Fibroblast of skin of abdomen (primary cell): ENCODE measurements at regions not wholly inside any gene's neighbourhood (a gene's known extent, or its start where the extent isn't known, plus 50 kb on each side); places are given as distances from the start of the nearest gene placed in this dataset.
A peak's percentile ranks its signal among the peaks of the same experiment; 100 is the strongest.
"Not testable (repeated sequence)": the region's sequence is repeated elsewhere in the genome, so short reads cannot be mapped to it uniquely, and the experiment has no call there.

Experiments
- DNase-seq: peaks from one replicate; pipeline ENCODE4 v3.0.0-alpha.2; 2013

DNA sequence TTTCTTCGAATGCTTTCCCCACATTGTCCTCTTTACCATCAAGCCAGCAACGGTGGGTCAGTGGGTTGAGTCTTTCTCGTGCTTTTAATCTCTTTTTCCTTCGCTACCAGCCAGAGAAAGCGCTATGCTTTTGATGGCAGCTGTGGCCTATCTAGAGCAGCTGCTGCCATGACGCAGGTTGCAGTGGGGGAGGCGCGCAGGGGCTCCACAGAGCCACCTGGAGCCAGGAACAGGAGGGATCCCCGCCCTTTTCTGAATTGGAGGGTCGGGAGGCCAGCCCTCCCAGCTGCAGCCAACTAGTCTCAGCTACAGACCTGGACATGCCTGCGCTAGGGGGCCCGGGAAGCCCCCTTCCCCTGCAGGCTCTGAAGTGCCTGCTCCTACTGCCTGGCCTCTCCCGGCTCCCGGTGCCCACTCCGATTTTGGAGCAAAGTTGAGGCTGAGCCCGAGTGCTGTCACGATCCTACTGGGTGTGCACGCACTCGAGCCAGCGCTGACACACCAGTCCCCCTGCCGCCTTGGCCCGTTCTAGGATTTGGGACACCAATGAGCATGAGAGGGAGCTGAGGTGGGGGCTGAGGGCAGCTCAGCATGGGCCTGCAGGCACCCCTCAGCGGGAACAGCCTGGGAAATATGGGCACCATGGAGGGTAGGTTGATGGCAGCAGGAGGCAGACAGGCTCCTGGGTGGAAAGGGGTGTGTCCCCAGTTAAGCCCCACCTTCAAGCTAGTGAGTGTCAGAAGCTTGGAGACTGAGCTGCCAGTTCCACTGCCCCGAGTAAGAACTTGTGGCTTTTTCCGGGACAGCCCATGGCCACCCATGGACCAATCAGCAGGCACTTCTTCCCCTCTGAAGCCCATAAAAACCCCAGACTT is 784.2 kb downstream of the SLC6A15 start:
- DNase-seq: no peak

GRCh38 chr12:84124211-84124610 is 788.4 kb downstream of the SLC6A15 start:
- DNase-seq: peak; percentile 9

DNA sequence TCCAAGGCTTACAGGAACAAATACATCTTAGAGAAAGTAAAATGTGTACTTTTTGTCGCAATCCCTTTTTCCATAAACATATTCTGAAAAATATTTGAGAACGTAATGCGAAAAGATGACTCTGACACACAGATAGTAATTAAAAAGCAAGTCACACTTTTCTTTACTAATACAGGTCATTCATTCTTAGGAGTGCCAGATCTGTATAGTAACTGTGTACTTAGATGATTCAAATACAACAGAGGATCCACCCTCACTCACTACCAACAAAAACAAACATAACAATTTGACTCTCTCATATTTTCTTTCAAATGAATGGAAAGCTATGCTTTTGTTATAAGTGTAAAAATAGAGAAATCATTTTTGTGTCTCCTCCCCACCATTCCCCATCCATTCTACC is 795.4 kb downstream of the SLC6A15 start:
- DNase-seq: no peak

DNA sequence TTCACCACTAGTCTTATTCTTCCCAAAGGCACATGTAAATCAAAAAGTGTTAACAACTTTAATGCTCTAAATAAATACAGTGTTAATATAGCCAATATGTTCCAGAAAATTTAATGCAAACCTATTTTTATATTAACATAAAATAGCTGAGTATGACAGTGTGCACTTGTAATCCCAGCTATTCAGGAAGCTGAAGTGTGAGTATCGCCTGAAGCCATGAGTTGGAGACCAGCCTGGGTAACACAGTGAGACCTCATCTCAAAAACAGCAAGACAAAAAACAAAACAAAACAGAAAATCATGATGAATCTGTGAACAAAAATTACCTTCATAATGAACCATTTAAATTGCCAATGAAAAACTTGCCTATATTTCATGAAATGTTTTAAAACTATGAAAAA is 798.9 kb downstream of the SLC6A15 start:
- peak; percentile 16 for DNase-seq

GRCh38 chr12:84103886-84104285 is 808.7 kb downstream of the SLC6A15 start:
- DNase-seq: not testable (repeated sequence)

- DNase-seq: not testable (repeated sequence)
Observed at GRCh38 chr12:84101963-84102362, 810.6 kb downstream of the SLC6A15 start.

GRCh38 chr12:84099591-84099990 is 813.0 kb downstream of the SLC6A15 start:
- peak; percentile 24 for DNase-seq

DNA sequence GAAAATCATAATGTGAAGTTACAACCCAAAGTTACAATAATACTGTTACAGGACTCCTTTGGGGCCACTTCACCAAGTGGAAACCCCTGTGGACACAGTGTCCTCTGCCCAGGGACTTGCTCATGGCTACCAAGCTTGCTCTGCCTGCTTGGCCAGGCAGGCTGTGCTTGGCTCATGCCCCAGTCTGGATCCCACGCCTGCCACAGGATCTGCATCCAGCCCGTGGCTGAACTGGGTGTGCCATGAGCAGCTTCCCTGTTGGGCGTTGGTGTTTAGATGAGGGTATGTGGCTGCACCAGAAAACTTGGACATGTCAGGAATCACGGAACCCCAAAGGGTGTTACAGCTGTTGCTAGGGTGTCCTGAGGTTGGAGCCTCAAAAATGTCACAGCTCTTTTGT is 820.9 kb downstream of the SLC6A15 start:
- DNase-seq: no peak

- no peak for DNase-seq
Observed at GRCh38 chr12:84089356-84089755, 823.2 kb downstream of the SLC6A15 start.

DNA sequence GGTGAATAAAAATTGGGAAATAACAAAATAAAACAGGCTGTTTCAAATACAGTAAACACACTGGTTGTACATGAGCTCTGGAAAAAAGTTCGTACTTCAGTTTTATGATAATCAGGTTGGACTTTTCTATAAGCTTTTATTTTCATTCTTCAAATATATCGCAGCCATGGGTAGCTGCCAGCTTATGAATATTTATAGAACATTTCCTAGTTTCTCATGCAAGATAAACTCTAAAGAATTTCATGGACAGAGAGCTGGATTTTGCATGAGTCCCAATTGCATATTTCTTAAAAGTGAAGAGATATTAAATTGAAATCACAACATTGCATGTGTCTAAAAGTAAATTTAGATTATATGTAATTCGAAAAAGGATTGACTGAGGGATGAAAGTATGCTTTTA is 827.6 kb downstream of the SLC6A15 start:
- DNase-seq: no peak

- DNase-seq: peak; percentile 51
Observed at GRCh38 chr12:84079626-84080025, 833.0 kb downstream of the SLC6A15 start.

DNA sequence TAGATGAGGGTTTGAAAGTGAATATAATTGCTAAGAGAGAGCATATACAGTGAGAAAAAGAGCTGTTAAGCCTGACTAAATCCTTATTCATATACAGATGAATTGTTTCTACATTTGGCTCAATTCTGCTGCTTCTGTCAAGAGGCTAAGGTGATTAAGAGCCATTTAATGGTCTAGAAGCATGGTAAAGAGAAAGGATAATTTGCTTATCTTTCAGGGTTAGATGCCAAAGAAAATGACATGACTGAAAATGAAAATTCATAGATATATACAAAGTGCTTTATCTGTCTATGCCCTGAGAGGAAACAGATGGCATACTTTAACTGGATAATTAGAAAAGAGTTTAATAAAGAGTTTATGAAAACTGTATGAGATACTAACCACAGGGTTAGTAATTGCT is 834.9 kb downstream of the SLC6A15 start:
- peak; percentile 37 for DNase-seq

DNA sequence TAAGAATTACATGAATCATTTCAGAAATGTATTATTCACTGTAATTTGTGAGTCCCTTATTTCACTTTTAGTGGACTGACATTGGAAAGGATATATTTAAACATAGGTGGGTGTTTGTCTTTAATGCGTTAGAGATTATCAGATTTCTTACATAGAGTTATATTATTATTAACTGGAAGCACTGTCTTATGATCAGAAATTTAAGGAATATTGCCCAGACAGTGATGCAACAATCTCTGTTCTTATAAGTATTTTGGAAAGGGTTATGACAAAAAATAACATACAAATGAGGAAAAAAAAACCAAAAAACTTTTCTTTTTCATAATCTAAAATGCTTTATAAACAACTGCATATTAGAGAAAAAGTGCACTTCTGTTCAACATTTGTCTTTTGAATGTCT is 836.6 kb downstream of the SLC6A15 start:
- DNase-seq: no peak

DNA sequence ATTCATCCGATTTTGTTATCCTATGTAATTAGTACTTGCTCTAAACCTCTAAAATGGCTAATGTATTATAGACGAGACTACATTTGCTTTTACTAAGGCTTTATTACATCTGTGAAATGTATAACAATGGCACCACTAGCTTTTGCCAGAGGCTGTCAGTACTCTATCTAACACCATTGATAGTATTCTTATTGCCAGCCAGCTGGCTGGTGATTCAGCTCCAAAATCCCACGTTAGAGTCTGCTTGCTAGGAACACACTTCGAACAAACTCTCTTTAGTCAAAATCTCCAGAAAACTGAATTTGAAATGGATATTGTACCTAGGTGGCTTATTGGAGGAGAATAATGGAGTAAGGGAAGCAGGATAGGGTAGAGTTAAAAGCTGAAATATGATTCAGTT is 839.2 kb downstream of the SLC6A15 start:
- no peak for DNase-seq

- no peak for DNase-seq
Observed at GRCh38 chr12:84072961-84073360, 839.6 kb downstream of the SLC6A15 start.

- peak; percentile 99 for DNase-seq
Observed at GRCh38 chr12:84070292-84070691, 842.3 kb downstream of the SLC6A15 start.

GRCh38 chr12:84069699-84070098 is 842.9 kb downstream of the SLC6A15 start:
- DNase-seq: peak; percentile 93

GRCh38 chr12:84069198-84069597 is 843.4 kb downstream of the SLC6A15 start:
- no peak for DNase-seq

GRCh38 chr12:84058136-84058535 is 854.5 kb downstream of the SLC6A15 start:
- no peak for DNase-seq

DNA sequence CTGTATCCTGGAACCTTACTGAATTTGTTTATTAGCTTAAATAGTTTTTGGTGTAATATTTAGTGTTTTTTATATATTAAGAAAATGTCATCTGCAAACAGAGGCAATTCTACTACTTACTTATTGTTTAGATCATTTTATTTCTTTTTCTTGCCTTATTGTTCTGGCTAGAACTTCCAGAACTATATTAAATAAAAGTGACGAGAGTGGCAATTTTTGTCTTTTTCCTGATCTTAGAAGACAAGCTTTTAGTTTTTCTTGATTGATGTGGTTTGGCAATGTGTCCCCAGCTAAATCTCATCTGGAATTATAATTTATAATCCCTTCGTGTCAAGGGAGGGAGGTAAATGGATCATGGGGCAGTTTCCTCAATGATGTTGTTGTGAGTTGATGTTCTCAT is 857.8 kb downstream of the SLC6A15 start:
- DNase-seq: no peak

DNA sequence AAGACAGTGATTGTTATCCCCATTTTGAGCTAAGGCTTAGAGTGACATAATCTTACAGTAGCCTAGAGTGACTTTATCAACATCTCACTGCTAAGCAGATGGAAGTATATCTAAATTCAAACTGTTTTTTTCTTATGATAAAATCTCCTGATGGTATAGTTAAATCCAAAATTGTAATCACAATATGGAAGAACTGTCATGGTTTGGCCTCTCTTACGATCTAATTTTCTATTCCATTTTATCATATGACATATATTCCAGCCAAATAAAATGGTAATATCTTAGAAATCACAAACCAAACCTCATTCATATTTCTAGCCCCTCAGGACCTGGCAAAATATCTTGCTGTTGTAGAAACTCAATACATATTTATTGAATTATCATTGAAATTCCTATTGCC is 864.7 kb downstream of the SLC6A15 start:
- DNase-seq: no peak

DNA sequence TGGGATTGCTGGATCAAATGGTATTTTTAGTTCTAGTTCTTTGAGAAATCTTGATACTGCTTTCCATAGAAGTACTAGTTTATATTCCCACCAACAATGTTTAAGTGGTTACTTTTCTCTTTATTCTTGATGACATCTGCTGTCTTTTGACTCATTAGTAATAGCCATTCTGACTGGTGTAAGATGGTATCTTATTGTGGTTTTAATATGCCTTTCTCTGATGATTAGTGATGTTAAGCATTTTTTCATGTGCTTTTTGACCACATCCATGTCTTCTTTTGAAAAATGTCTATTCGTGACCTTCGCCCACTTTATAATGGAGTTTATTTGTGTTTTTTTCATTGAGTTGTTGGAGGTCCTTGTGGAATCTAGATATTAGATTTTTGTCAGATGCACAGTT is 865.7 kb downstream of the SLC6A15 start:
- DNase-seq: peak; percentile 56

- DNase-seq: no peak
Observed at GRCh38 chr12:84043355-84043754, 869.2 kb downstream of the SLC6A15 start.

GRCh38 chr12:84038242-84038641 is 874.4 kb downstream of the SLC6A15 start:
- no peak for DNase-seq

- DNase-seq: no peak
Observed at GRCh38 chr12:84036912-84037311, 875.7 kb downstream of the SLC6A15 start.
